DOHH2 (cell line): ENCODE measurements at regions not wholly inside any gene's neighbourhood (a gene's known extent, or its start where the extent isn't known, plus 50 kb on each side); places are given as distances from the start of the nearest gene placed in this dataset.

ENCODE experiments used
- EZH2phosphoT487 ChIP-seq: fragments of 200-600 bp; sonication (generic); IDR thresholded peaks from 2 replicates; pipeline ENCODE4 v1.6.1; 2017; ENCODE audit warnings: borderline replicate concordance, mild to moderate bottlenecking, antibody characterized with exemption, low read length, moderate library complexity, mixed read lengths
- TF ChIP-seq, protein P1 (sequence below): fragments of 200-600 bp; sonication (generic); IDR thresholded peaks from one replicate; pipeline ENCODE4 v1.5.1; 2014; ENCODE audit warnings: antibody characterized with exemption, mild to moderate bottlenecking, low read depth, low read length; ENCODE audit not compliant: poor library complexity, severe bottlenecking

DNA sequence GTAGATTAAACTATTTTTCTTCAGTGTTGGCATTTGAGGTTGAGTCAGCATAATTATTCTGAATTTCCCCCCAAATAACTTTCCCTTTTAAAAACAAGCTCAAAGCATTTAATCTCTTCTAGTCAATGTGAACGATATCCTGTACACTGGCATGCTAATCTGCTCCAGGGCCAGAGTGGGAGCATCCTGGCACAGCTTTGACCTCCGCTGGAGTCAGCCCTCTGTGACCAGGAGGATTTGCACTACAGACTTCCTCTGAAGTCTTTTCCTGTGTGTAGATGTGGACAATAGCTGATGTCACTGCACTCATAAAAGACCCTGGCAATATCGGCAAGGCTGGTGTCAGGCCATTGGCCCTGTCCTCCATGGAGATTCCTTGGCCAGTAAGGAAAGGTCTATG, 340.2 kb downstream of the CDC14C start:
- TF ChIP-seq, protein P1, sequence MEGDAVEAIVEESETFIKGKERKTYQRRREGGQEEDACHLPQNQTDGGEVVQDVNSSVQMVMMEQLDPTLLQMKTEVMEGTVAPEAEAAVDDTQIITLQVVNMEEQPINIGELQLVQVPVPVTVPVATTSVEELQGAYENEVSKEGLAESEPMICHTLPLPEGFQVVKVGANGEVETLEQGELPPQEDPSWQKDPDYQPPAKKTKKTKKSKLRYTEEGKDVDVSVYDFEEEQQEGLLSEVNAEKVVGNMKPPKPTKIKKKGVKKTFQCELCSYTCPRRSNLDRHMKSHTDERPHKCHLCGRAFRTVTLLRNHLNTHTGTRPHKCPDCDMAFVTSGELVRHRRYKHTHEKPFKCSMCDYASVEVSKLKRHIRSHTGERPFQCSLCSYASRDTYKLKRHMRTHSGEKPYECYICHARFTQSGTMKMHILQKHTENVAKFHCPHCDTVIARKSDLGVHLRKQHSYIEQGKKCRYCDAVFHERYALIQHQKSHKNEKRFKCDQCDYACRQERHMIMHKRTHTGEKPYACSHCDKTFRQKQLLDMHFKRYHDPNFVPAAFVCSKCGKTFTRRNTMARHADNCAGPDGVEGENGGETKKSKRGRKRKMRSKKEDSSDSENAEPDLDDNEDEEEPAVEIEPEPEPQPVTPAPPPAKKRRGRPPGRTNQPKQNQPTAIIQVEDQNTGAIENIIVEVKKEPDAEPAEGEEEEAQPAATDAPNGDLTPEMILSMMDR, result no peak
- TF ChIP-seq EZH2phosphoT487, result no peak
